ENCODE measurements at regions not wholly inside any gene's neighbourhood (a gene's known extent, or its start where the extent isn't known, plus 50 kb on each side); places are given as distances from the start of the nearest gene placed in this dataset.
"Not testable (repeated sequence)": the region's sequence is repeated elsewhere in the genome, so short reads cannot be mapped to it uniquely, and the experiment has no call there.

DNA sequence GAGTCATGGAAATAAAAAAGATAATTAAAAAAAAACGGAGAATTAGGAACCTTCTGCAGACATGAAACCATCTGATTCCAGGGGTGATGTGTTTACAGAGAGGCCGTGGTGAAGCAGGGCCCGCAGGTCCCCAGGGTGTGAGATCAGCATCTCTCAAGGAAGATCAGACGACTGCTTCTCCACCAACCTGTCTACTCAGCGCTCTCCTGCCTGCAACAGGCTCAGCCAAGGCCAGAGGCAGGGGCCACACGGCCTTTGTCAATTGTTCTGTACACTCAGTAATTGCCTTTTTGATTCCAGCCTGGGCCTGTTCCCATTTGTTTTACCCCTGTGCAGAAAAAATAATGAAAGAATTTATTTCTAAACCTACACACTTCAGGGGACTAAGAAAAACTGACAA lies 124.6 kb downstream of the NXPE2 start:
- H3K27ac ChIP-seq, result no peak overlapping the region
- TF ChIP-seq, protein P1, sequence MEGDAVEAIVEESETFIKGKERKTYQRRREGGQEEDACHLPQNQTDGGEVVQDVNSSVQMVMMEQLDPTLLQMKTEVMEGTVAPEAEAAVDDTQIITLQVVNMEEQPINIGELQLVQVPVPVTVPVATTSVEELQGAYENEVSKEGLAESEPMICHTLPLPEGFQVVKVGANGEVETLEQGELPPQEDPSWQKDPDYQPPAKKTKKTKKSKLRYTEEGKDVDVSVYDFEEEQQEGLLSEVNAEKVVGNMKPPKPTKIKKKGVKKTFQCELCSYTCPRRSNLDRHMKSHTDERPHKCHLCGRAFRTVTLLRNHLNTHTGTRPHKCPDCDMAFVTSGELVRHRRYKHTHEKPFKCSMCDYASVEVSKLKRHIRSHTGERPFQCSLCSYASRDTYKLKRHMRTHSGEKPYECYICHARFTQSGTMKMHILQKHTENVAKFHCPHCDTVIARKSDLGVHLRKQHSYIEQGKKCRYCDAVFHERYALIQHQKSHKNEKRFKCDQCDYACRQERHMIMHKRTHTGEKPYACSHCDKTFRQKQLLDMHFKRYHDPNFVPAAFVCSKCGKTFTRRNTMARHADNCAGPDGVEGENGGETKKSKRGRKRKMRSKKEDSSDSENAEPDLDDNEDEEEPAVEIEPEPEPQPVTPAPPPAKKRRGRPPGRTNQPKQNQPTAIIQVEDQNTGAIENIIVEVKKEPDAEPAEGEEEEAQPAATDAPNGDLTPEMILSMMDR (conservative IDR thresholded peaks at IDR 0.05), result no peak

DNA sequence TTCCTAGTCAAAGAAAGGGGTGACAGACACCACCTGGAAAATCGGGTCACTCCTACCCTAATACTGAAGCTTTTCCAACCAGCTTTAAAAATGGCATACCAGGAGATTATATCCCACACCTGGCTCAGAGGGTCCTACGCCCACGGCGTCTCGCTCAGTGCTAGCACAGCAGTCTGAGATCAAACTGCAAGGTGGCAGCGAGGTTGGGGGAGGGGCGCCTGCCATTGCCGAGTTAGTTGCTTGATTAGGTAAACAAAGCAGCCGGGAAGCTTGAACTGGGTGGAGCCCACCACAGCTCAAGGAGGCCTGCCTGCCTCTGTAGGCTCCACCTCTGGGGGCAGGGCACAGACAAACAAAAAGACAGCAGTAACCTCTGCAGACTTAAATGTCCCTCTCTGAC lies 127.1 kb downstream of the NXPE2 start:
- not testable (repeated sequence) for H3K27ac ChIP-seq

DNA sequence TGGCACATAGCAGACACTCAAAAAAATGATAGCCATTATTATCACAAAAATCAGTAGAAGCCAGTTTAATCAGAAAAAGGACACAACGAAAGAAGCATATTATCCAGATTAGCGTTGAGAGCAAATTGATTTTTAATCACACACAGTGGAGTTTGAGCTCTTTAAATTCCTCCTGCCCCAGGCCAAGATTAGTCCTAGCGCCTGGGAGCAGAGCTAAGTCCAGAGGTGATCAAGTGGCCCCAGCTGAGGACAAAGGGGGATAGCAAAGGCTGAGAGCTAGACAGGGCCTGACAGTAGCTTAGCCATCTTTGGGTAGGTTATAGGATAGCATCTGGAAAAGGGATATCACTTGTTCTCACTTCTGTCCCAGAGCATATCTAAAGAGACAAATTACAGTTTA lies 133.6 kb downstream of the NXPE2 start:
- no peak overlapping the region for H3K27ac ChIP-seq
- TF ChIP-seq, protein P1 (conservative IDR thresholded peaks at IDR 0.05), result no peak

DNA sequence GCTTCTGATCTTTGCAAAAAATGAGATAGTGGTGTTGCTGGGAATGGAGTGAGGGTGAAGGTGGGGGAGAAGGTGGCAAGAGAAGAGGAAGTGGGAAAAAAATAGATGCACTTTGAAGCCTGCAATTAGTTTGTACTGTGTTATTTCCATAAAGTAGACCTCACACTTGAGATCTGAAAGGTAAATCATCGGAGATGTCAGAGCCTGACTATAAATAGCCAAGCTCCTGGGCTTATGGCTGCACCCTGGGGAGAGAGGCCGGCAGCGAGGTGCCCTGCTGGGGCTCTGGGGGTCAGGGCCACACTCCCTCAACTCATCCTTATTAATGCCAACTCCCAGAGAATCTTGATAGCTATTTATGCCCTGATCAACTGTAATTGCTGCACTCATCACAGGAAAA lies 134.4 kb downstream of the NXPE2 start:
- peak overlapping the region; percentile 26; the same call in 1 of the 2 replicates for H3K27ac ChIP-seq
- TF ChIP-seq, protein P1 (conservative IDR thresholded peaks at IDR 0.05), result no peak

DNA sequence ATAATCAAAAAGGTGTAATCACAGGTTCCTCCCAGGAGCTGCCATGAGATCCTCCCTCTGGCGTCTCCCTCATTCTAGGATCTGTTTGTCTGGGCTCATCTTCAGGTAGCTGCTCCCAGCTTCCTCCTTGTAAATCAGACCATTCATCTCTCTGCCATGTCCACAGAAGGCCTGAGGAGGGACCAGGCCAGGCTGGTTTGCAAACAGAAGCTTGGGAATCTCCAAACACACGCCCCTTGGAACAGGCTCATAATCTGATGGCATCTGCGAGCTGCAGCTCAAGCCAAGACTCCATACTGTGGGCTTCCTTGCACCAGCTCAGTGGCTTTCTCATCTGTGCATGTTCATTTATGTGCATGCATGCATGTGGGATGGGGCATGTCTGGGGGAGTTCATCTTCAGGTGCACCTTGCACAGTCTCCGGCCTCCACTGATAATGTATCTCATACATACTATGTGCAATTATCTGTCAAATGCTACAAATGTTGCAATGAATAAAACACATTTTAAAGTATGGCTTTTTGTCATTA lies 134.9 kb downstream of the NXPE2 start:
- TF ChIP-seq, protein P1 (conservative IDR thresholded peaks at IDR 0.05), result no peak; the same call in 1 of the 2 replicates

DNA sequence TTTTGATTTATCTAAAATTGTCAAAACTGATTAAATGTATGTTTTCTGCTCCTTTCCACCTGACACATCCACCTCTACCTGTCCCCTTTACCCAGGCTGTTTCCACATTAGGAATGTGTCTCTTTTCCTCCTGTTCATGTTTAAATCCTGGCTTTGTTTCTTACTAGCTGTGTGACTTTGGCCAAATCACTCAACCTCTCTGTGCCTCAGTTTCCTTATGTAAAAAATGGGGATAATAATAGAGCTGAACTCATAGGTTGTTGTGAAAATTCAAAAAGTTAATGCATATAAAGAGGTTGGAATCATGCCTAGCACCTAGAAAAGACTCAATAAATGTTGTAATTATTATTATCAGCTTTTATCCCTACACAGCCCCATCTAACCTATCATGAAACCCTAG lies 136.8 kb downstream of the NXPE2 start:
- no peak overlapping the region for H3K27ac ChIP-seq
- TF ChIP-seq, protein P1 (conservative IDR thresholded peaks at IDR 0.05), result no peak

More for the DNA sequence above, 134.9 kb downstream of the NXPE2 start:
- H3K27ac ChIP-seq, result peak overlapping the region; percentile 26; the same call in 1 of the 2 replicates

DNA sequence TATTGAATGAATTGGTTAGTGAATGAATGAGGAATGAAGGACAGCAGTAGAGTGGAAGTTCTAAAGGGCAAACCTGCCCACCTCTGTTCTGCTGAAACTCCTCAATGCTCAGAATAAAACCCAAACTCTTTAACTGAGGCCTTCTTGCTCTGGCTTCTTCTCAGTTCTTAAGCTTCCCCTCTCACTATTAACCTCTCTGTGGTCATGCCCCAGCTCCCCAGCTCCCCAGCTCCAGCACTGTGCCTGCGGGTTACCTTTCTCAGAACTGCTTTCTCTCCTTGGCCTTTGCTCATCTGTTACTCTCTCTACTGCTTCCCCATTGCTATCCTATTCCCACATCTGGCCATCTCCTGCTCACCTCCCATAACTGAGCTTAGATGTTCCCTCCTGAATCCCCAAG lies 137.4 kb downstream of the NXPE2 start:
- no peak overlapping the region for H3K27ac ChIP-seq
- TF ChIP-seq, protein P1 (conservative IDR thresholded peaks at IDR 0.05), result no peak

DNA sequence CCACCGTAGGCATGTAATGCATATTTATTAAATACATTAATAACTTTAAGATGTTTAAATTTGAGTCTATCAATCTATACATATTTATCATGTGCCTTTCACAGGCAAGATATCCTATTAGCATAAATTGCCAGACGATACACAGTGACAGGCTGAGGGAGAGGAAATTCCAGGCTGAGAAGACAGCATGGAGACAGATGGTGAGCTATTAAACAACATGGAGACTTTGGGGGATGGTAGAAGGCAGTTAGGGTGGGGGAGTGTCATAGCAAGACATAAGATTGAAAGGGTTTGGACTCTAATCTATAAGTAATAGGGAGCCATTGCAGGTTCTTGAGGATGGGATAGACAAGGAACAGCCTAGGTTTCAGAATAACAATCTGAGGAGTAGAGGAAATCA lies 138.5 kb downstream of the NXPE2 start:
- TF ChIP-seq, protein P1 (conservative IDR thresholded peaks at IDR 0.05), result no peak
- no peak overlapping the region for H3K27ac ChIP-seq

Measured in VCaP (cell line).